Gastrocnemius medialis (tissue), 4 donors: ENCODE measurements at regions not wholly inside any gene's neighbourhood (a gene's known extent, or its start where the extent isn't known, plus 50 kb on each side); places are given as distances from the start of the nearest gene placed in this dataset.
A peak's percentile ranks its signal among the peaks of the same experiment; 100 is the strongest.

Experiments
- ATAC-seq, 2 donors: fragments of 150-250 bp; one replicate each; pipeline ENCODE4 v1.9.1; 2016
- DNase-seq, 2 donors: peaks; one replicate each; pipeline ENCODE4 v3.0.0-alpha.2; 2019
- H3K27ac ChIP-seq, 4 donors: fragments of 200-600 bp; sonication (generic); 1 replicate in 1 of 4; 2 replicates in 3 of 4; pipeline ENCODE4 v1.5.1; 2016 to 2018; ENCODE audit warnings: mild to moderate bottlenecking in 2 of 4, moderate library complexity in 1 of 4
- H3K27me3 ChIP-seq, 3 donors: fragments of 200-600 bp; sonication (generic) in 2 of 3; 1 replicate in 1 of 3; 2 replicates in 2 of 3; pipeline versions ENCODE4 v1.5.1 to v1.6.0; 2016 to 2019; ENCODE audit warnings: mild to moderate bottlenecking in 1 of 3, moderate library complexity in 1 of 3
- H3K36me3 ChIP-seq, 2 donors: fragments of 200-600 bp; sonication (generic) in 1 of 2; one replicate each; pipeline ENCODE4 v1.5.1; 2017 to 2018
- H3K4me1 ChIP-seq, 2 donors: fragments of 200-600 bp; sonication (generic) in 1 of 2; one replicate each; pipeline ENCODE4 v1.5.1; 2016 to 2017; ENCODE audit warnings: mild to moderate bottlenecking in 2 of 2
- H3K4me3 ChIP-seq, 4 donors: fragments of 200-600 bp; sonication (generic) in 3 of 4; 1 replicate in 1 of 4; 2 replicates in 3 of 4; pipeline ENCODE4 v1.5.1; 2016 to 2019; ENCODE audit warnings: mild to moderate bottlenecking in 2 of 4
- H3K9me3 ChIP-seq, 3 donors: fragments of 200-600 bp; sonication (generic) in 2 of 3; 1 replicate in 1 of 3; 2 replicates in 2 of 3; pipeline ENCODE4 v1.5.1; 2016 to 2019
- POLR2A ChIP-seq, 2 donors: fragments of 450-650 bp; IDR thresholded peaks; one replicate each; pipeline ENCODE4 v1.6.1; 2017; ENCODE audit warnings: antibody characterized with exemption in 2 of 2, mild to moderate bottlenecking in 2 of 2, moderate library complexity in 2 of 2
- in situ Hi-C, 4 donors: fragments of 200-750 bp; cut with MboI; loops; one replicate each; pipeline versions ENCODE4 v1.15.0 to v1.8.0; 2017; ENCODE audit warnings: low sequenced_read_pairs in 4 of 4
- intact Hi-C: fragments of 100-400 bp; cut with DNase I; formaldehyde crosslinking; loops from one replicate; pipeline ENCODE4 v1.15.1; 2023; ENCODE audit warnings: low total_unique reads
- TF ChIP-seq, protein P1 (sequence below), 5 experiments: fragments of 450-650 bp in 3 of 5; fragments of 200-600 bp in 2 of 5; sonication (generic) in 2 of 5; IDR thresholded peaks in 4 of 5; conservative IDR thresholded peaks in 1 of 5; 1 replicate in 4 of 5; 2 replicates in 1 of 5; pipeline ENCODE4 v1.5.1; 2016 to 2019; ENCODE audit warnings: antibody characterized with exemption in 5 of 5, mild to moderate bottlenecking in 3 of 5, moderate library complexity in 3 of 5

DNA sequence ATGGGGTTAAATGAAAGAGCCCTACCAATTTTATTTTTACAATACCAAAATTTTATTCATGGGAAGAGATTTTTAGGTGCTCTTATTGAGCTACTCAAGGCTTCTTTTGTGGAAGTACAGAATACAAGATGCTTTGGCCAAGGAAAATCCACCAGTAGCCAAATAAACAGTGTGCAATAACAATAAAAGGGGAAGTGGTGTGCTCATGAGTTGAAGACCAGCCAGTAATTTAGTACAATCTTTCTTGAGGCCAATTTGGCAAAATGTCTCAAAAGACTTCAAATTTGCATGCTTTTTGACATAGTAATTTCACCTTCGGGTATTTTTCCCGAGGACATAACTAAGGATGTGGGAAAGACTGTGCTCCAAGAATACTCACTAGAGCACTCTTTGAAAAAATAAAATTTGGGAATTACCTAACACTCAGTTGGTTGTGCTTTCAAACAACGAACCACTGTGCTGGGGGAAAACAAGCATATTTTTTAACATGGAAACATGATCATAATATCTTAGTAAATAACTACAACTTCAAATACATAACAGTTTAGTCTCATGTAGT is 294.0 kb downstream of the DIPK2A start:
- ATAC-seq = no peak
- intact Hi-C loops = no loop called here
- in situ Hi-C loops = no loop called here

DNA sequence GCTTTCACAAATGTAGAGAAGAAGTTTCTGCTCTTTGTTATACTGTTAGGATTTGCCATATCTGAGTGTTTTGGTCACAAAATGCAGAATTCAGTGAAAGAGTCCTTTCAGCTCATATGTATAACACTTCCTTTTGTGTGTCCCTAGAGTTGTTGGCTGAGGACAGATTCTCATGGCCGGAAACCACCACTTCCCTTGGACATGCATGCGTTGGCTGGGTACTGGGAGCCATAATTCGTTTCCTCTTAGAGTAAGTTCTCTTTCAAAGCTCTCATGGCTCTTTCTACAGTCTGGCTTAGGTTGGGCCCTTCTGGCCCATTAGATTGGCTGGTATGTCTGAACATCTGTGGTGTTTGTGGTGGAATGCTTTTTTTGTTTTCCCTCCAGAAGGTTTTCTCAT is 298.5 kb downstream of the DIPK2A start:
- H3K27ac ChIP-seq = no peak overlapping the region
- ATAC-seq (no peak), DNase-seq (peak; percentile 5 to 27)
- no peak overlapping the region for H3K4me3 ChIP-seq
- H3K36me3 ChIP-seq = no peaks in the 10 kb centered on the region
- intact Hi-C loops = no loop called here
- H3K27me3 ChIP-seq = no peaks in the 10 kb centered on the region
- no peak for TF ChIP-seq POLR2A (IDR thresholded peaks at IDR 0.05)
- TF ChIP-seq, protein P1, sequence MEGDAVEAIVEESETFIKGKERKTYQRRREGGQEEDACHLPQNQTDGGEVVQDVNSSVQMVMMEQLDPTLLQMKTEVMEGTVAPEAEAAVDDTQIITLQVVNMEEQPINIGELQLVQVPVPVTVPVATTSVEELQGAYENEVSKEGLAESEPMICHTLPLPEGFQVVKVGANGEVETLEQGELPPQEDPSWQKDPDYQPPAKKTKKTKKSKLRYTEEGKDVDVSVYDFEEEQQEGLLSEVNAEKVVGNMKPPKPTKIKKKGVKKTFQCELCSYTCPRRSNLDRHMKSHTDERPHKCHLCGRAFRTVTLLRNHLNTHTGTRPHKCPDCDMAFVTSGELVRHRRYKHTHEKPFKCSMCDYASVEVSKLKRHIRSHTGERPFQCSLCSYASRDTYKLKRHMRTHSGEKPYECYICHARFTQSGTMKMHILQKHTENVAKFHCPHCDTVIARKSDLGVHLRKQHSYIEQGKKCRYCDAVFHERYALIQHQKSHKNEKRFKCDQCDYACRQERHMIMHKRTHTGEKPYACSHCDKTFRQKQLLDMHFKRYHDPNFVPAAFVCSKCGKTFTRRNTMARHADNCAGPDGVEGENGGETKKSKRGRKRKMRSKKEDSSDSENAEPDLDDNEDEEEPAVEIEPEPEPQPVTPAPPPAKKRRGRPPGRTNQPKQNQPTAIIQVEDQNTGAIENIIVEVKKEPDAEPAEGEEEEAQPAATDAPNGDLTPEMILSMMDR (IDR thresholded peaks at IDR 0.05 in 4 of 5, conservative IDR thresholded peaks at IDR 0.05 in 1 of 5) = no peak
- no peaks in the 10 kb centered on the region for H3K4me1 ChIP-seq
- in situ Hi-C loops = no loop called here
- no peaks in the 10 kb centered on the region for H3K9me3 ChIP-seq

More for the DNA sequence above, 294.0 kb downstream of the DIPK2A start:
- Histone ChIP-seq H3K27me3 (no peaks in the 10 kb centered on the region), H3K27ac (no peak overlapping the region), H3K4me3 (no peak overlapping the region), H3K9me3 (no peaks in the 10 kb centered on the region), H3K4me1 (no peaks in the 10 kb centered on the region), H3K36me3 (no peaks in the 10 kb centered on the region)
- TF ChIP-seq, protein P1 (IDR thresholded peaks at IDR 0.05 in 4 of 5, conservative IDR thresholded peaks at IDR 0.05 in 1 of 5) = no peak
- no peak for TF ChIP-seq POLR2A (IDR thresholded peaks at IDR 0.05)
- no peak for DNase-seq

DNA sequence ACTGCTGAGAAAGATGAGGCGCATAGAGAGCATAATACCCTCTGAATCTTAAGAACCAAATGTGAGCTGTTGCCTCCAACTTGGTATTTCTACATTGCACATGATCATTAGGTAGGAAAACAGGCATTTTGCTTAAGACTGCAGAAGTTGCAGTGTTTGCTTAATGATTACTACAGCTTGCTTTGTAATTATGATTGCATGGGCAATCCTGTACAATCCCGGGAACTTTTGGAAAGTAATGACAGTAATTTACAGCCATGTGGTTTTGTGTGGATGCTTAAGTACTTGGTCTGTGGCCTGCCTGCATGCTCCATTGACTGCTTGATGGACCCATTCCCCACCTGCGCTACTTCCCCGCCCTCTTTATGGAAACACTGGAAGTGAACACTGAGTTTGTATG is 301.1 kb downstream of the DIPK2A start:
- in situ Hi-C loops (no loop called here), intact Hi-C loops (no loop called here)
- no peaks in the 10 kb centered on the region for H3K27me3 ChIP-seq
- no peak overlapping the region for H3K4me3 ChIP-seq
- ATAC-seq (no peak), DNase-seq (no peak)
- no peaks in the 10 kb centered on the region for H3K4me1 ChIP-seq
- no peaks in the 10 kb centered on the region for H3K36me3 ChIP-seq
- H3K9me3 ChIP-seq = no peaks in the 10 kb centered on the region
- TF ChIP-seq POLR2A (IDR thresholded peaks at IDR 0.05) = no peak
- TF ChIP-seq, protein P1 (IDR thresholded peaks at IDR 0.05 in 4 of 5, conservative IDR thresholded peaks at IDR 0.05 in 1 of 5) = no peak
- no peak overlapping the region for H3K27ac ChIP-seq

DNA sequence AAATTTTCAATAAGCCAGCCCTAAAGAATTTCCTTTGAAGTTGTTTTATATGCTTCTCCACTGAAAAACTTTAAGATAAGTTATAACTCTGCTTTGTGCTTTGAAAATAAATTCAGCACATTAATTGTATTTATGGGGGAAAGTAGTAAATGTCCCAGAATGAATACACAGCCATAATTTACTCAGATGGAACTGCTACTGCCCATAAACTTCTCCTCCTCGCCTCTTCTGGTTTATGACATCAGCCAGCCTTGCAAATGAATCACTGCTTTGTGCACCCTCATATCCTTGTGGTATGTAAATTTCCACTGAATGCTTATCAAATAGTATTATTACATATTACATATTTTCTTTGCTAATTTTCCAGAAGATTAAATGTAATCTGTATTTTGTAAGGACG is 302.0 kb downstream of the DIPK2A start:
- ATAC-seq (no peak), DNase-seq (no peak)
- H3K9me3 ChIP-seq = no peaks in the 10 kb centered on the region
- no peak overlapping the region for H3K4me3 ChIP-seq
- in situ Hi-C loops = no loop called here
- H3K4me1 ChIP-seq = no peaks in the 10 kb centered on the region
- intact Hi-C loops = no loop called here
- TF ChIP-seq, protein P1 (IDR thresholded peaks at IDR 0.05 in 4 of 5, conservative IDR thresholded peaks at IDR 0.05 in 1 of 5) = no peak
- TF ChIP-seq POLR2A (IDR thresholded peaks at IDR 0.05) = no peak
- H3K27ac ChIP-seq = no peak overlapping the region
- no peaks in the 10 kb centered on the region for H3K36me3 ChIP-seq
- no peaks in the 10 kb centered on the region for H3K27me3 ChIP-seq

DNA sequence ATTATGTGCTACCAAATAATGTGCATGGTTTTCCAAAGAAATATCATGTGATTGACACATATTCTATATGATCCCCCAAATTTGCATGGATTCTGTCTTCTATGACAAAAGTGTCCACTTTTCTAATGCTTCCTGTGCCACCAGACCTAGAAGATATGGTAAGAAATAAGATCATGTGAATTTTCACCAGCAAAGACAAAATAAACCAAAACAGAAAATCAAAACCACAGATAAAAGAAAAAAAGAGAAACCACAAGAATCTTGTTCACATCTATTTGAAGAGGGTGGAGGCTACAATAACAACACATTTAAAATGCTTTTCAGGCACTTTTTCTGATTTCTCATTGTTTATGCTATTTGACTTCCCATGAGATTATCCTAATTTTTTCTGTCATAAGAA is 303.4 kb downstream of the DIPK2A start:
- intact Hi-C loops = no loop called here
- TF ChIP-seq, protein P1 (IDR thresholded peaks at IDR 0.05 in 4 of 5, conservative IDR thresholded peaks at IDR 0.05 in 1 of 5) = no peak
- TF ChIP-seq POLR2A (IDR thresholded peaks at IDR 0.05) = no peak
- no peaks in the 10 kb centered on the region for H3K36me3 ChIP-seq
- H3K27ac ChIP-seq = no peak overlapping the region
- in situ Hi-C loops = no loop called here
- no peaks in the 10 kb centered on the region for H3K4me1 ChIP-seq
- DNase-seq = no peak
- H3K4me3 ChIP-seq = no peak overlapping the region
- no peaks in the 10 kb centered on the region for H3K27me3 ChIP-seq
- no peak for ATAC-seq
- H3K9me3 ChIP-seq = no peaks in the 10 kb centered on the region
